Lower leg skin (tissue), 4 donors: ENCODE measurements at regions not wholly inside any gene's neighbourhood (a gene's known extent, or its start where the extent isn't known, plus 50 kb on each side); places are given as distances from the start of the nearest gene placed in this dataset.

Experiments used
- DNase-seq, 2 donors: peaks; one replicate each; pipeline ENCODE4 v3.0.0-alpha.2; 2019; ENCODE audit warnings: low spot score in 2 of 2
- H3K4me3 ChIP-seq: fragments of 200-600 bp; sonication (generic); 2 replicates; pipeline ENCODE4 v1.5.1; 2017; ENCODE audit warnings: mild to moderate bottlenecking, low read depth; ENCODE audit not compliant: poor library complexity, severe bottlenecking
- CTCF ChIP-seq, 3 donors: fragments of 450-650 bp; IDR thresholded peaks; one replicate each; pipeline ENCODE4 v1.5.1; 2016; ENCODE audit warnings: antibody characterized with exemption in 3 of 3, mild to moderate bottlenecking in 3 of 3, moderate library complexity in 2 of 3
- POLR2A ChIP-seq, 2 donors: fragments of 450-650 bp; IDR thresholded peaks; one replicate each; pipeline ENCODE4 v1.6.1; 2016 to 2017; ENCODE audit warnings: antibody characterized with exemption in 2 of 2, mild to moderate bottlenecking in 1 of 2, moderate library complexity in 1 of 2
- WGBS, 2 donors: methylation state at CpG; one replicate each; pipeline ENCODE4 v1.1.5; 2018; 5-methylcytosine and 5-hydroxymethylcytosine counted together
- intact Hi-C: fragments of 100-400 bp; cut with DNase I; formaldehyde crosslinking; loops from one replicate; pipeline ENCODE4 v1.15.0; 2023; ENCODE audit warnings: low total_unique reads

GRCh38 chr2:7738596-7738995 is 821.4 kb downstream of the RNF144A start:
- intact Hi-C loops = no loop called here
- TF ChIP-seq CTCF (IDR thresholded peaks at IDR 0.05) = no peak
- no peak for TF ChIP-seq POLR2A (IDR thresholded peaks at IDR 0.05)
- no peak overlapping the region for H3K4me3 ChIP-seq
- WGBS, 2 donors = 89 to 90% methylated on average over 1 of the region's 1 CpG
- DNase-seq = no peak

- no peak for DNase-seq
- intact Hi-C loops = no loop called here
- no peak overlapping the region for H3K4me3 ChIP-seq
- WGBS, 2 donors = 94 to 95% methylated on average over 2 of the region's 2 CpGs
- no peak for TF ChIP-seq POLR2A (IDR thresholded peaks at IDR 0.05)
Measured at GRCh38 chr2:7740114-7740513, 822.9 kb downstream of the RNF144A start.

GRCh38 chr2:7742301-7742700 is 825.1 kb downstream of the RNF144A start:
- intact Hi-C loops = no loop called here
- TF ChIP-seq CTCF (IDR thresholded peaks at IDR 0.05) (no peak), POLR2A (IDR thresholded peaks at IDR 0.05) (no peak)
- DNase-seq = no peak
- 91 to 92% methylated on average over 3 of the region's 3 CpGs for WGBS, 2 donors
- no peak overlapping the region for H3K4me3 ChIP-seq

GRCh38 chr2:7744827-7745226 is 827.6 kb downstream of the RNF144A start:
- TF ChIP-seq POLR2A (IDR thresholded peaks at IDR 0.05) = no peak
- TF ChIP-seq CTCF (IDR thresholded peaks at IDR 0.05) = no peak
- intact Hi-C loops = no loop called here
- no peak for DNase-seq
- H3K4me3 ChIP-seq = no peak overlapping the region
- WGBS, 2 donors = 82 to 90% methylated on average over 5 of the region's 5 CpGs

GRCh38 chr2:7745369-7745768 is 828.2 kb downstream of the RNF144A start:
- intact Hi-C loops = no loop called here
- no peak overlapping the region for H3K4me3 ChIP-seq
- no peak for DNase-seq
- no peak for TF ChIP-seq CTCF (IDR thresholded peaks at IDR 0.05)
- TF ChIP-seq POLR2A (IDR thresholded peaks at IDR 0.05) = no peak
- WGBS, 2 donors = 53 to 58% methylated on average over 2 of the region's 2 CpGs

- no peak for TF ChIP-seq POLR2A (IDR thresholded peaks at IDR 0.05)
- no peak for TF ChIP-seq CTCF (IDR thresholded peaks at IDR 0.05)
Measured at GRCh38 chr2:7748717-7749415, 831.7 kb downstream of the RNF144A start.

More at GRCh38 chr2:7748717-7749415, 831.7 kb downstream of the RNF144A start:
- intact Hi-C loops = no loop called here
- DNase-seq = no peak
- WGBS, 2 donors = 64 to 72% methylated on average over 16 to 17 of the region's 17 CpGs
- H3K4me3 ChIP-seq = no peak overlapping the region
